ENCODE measurements at regions not wholly inside any gene's neighbourhood (a gene's known extent, or its start where the extent isn't known, plus 50 kb on each side); places are given as distances from the start of the nearest gene placed in this dataset.

- Histone ChIP-seq H3K4me2 (ENCODE audit: insufficient read depth, low read length) (no peak overlapping the region), H3K9me1 (replicated peaks; ENCODE audit: control insufficient read depth, extremely low read depth, insufficient read depth, low read length) (no peaks in the 10 kb centered on the region), H3K9ac (replicated peaks; ENCODE audit: extremely low read depth, insufficient read depth, low read length) (no peak overlapping the region), H3K27me3 (ENCODE audit: control insufficient read depth in 2 of 2, insufficient read depth in 2 of 2, low read length in 2 of 2) (no peaks in the 10 kb centered on the region), H3K4me1 (ENCODE audit: control insufficient read depth, extremely low read depth, insufficient read depth, low read length) (no peaks in the 10 kb centered on the region), H3K9me3 (replicated peaks; ENCODE audit: control insufficient read depth, insufficient read depth, low read length) (no peaks in the 10 kb centered on the region), H4K20me1 (replicated peaks; ENCODE audit: control insufficient read depth, extremely low read depth, insufficient read depth, low read length) (no peaks in the 10 kb centered on the region), H2AFZ (ENCODE audit: low read depth, low read length) (no peak overlapping the region), H3K4me3 (replicated peaks in 1 of 3; ENCODE audit: insufficient read depth in 1 of 3, low read depth in 1 of 3, low read length in 3 of 3) (no peak overlapping the region), H3K27ac (ENCODE audit: insufficient read depth, low read depth, low read length) (no peak overlapping the region), H3K79me2 (ENCODE audit: control insufficient read depth, insufficient read depth, low read length) (no peaks in the 10 kb centered on the region), H3K36me3 (ENCODE audit: control insufficient read depth in 2 of 2, extremely low read depth in 1 of 2, insufficient read depth in 2 of 2, low read length in 2 of 2) (no peaks in the 10 kb centered on the region)
- CTCF ChIA-PET: no interaction called here
- TF ChIP-seq EZH2 (IDR thresholded peaks at IDR 0.05; ENCODE audit: borderline replicate concordance, low read depth, low read length, severe bottlenecking): no peak
- TF ChIP-seq MAX (IDR thresholded peaks at IDR 0.05; ENCODE audit: insufficient read depth, insufficient read length): no peak
- TF ChIP-seq POLR2A (IDR thresholded peaks at IDR 0.05; ENCODE audit: low read depth, low read length): no peak
- TF ChIP-seq FOS (IDR thresholded peaks at IDR 0.05; ENCODE audit: borderline replicate concordance, insufficient read depth, low read length): no peak
- no peak for TF ChIP-seq CTCF (IDR thresholded peaks at IDR 0.05; ENCODE audit: extremely low read depth in 1 of 2, insufficient read depth in 1 of 2, low read depth in 1 of 2, low read length in 2 of 2)
- no peak for TF ChIP-seq MYC (IDR thresholded peaks at IDR 0.05; ENCODE audit: low read depth, low read length)
- no peak for TF ChIP-seq JUN (IDR thresholded peaks at IDR 0.05; ENCODE audit: borderline replicate concordance, insufficient read depth, insufficient read length, low read depth)
- no peak for TF ChIP-seq POLR2AphosphoS5 (IDR thresholded peaks at IDR 0.05; ENCODE audit: insufficient read depth, low read depth, low read length)
- TF ChIP-seq GATA2 (IDR thresholded peaks at IDR 0.05; ENCODE audit: insufficient read depth, insufficient read length, low read depth, low read length): no peak
- POLR2A ChIA-PET: no interaction called here
- intact Hi-C loops (cut with micrococcal nuclease) (no loop called here), dilution Hi-C loops (cut with MboI; ENCODE audit: extremely low pct_ligation_motif_present, low sequenced_read_pairs) (no loop called here)
- no TSS peak for BruUV-seq (replicated peaks)
- DNase-seq (ENCODE audit: low read depth, low spot score) (no peak), FAIRE-seq (no peak)
These were observed 135.3 kb upstream of the DAZL start for GRCh38 chr3:16740515-16740914.

All from endothelial cell of umbilical vein (primary cell).